IPS-15b (cell line): ENCODE measurements at regions not wholly inside any gene's neighbourhood (a gene's known extent, or its start where the extent isn't known, plus 50 kb on each side); places are given as distances from the start of the nearest gene placed in this dataset.

Experiments
- H3K27me3 ChIP-seq: one replicate; pipeline ENCODE4 v1.6.1; 2013; ENCODE audit warnings: low read length; ENCODE audit not compliant: control insufficient read depth, insufficient read depth
- H3K36me3 ChIP-seq: one replicate; pipeline ENCODE4 v1.6.1; 2013; ENCODE audit warnings: low read length; ENCODE audit not compliant: control insufficient read depth, insufficient read depth
- H3K4me1 ChIP-seq: one replicate; pipeline ENCODE4 v1.6.1; 2013; ENCODE audit warnings: mild to moderate bottlenecking, low read length; ENCODE audit not compliant: control insufficient read depth, insufficient read depth
- H3K4me3 ChIP-seq: one replicate; pipeline ENCODE4 v1.5.1; 2013; ENCODE audit warnings: low read depth, low read length
- H3K9ac ChIP-seq: one replicate; pipeline ENCODE4 v1.6.1; 2013; ENCODE audit warnings: low read depth, mild to moderate bottlenecking, low read length
- H3K9me3 ChIP-seq: one replicate; pipeline ENCODE4 v1.6.1; 2013; ENCODE audit warnings: mild to moderate bottlenecking, low read length; ENCODE audit not compliant: control insufficient read depth, insufficient read depth

DNA sequence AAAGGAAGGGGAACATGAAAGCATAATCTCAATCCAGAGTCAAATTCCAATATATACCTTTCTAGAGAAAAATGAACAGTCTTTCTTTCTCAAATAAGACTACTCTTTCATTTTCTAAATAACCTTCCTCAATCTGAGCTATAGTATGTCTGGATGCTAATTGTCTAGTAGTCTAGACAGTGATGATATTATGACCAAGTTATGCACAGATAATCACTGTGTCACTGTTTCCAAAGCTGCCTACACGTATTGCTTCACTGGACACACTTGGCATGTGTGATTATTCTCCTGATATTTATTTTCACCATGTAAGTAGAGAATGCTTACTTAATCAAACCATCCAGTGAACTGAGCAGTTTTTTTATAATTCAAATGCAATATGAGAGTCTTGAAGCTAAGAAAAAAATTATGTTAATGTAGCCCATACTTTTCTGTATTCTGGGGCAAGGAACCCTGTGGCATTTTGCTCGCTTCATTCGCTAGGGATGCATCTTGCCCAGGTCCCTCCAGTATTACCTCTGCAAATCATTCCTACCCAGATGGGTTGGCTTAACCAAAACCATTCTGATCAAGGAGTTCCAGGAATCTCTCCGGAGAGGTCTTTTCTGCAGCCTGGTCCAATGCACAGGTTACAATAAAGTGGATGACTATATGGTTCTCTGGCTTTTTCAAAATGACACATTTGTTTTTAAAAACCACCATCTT, 303.1 kb upstream of the RUNX1 start:
- Histone ChIP-seq H3K9me3 (no peaks in the 10 kb centered on the region), H3K4me1 (no peaks in the 10 kb centered on the region), H3K27me3 (no peaks in the 10 kb centered on the region), H3K9ac (no peak overlapping the region), H3K36me3 (no peaks in the 10 kb centered on the region), H3K4me3 (no peak overlapping the region)

DNA sequence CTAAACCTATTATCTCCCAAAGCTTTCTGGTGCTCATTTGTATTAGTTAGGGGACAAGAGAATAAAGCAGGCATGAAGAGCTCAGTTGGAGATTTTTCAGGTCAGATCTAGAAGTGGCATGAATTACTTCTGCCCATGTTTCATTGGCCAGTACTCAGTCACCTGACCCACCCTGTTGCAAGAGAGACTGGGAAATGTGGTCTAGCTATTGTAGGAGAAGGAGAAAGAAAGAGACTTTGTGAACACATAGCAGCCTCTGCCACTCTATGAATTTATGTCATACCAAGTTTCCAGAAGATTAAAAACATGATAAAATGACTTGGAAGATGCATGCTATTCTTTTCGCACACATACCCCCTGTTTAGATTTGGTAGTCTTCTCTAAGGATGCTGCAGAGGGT, 302.3 kb upstream of the RUNX1 start:
- Histone ChIP-seq H3K9ac (no peak overlapping the region), H3K36me3 (no peaks in the 10 kb centered on the region), H3K9me3 (no peaks in the 10 kb centered on the region), H3K27me3 (no peaks in the 10 kb centered on the region), H3K4me1 (no peaks in the 10 kb centered on the region), H3K4me3 (no peak overlapping the region)

DNA sequence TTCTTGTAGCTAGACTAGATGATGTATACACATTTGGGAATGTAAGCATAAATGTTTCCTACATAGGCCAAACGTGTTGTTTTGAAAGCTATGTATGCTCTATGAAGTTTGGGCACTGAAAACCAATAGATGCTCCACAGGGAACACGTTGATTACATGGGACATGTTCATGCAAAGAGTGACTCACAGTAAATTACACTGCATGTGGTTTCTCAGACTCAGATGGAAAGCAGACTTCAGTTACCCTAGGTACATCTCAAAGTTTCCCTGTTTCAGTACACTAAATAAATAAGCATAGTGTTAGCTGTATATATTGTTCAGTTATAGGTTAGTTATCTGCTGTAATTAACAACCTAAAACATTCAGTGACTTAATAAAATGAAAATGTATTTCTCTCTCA, 301.9 kb upstream of the RUNX1 start:
- Histone ChIP-seq H3K36me3 (no peaks in the 10 kb centered on the region), H3K27me3 (no peaks in the 10 kb centered on the region), H3K4me3 (no peak overlapping the region), H3K9ac (no peak overlapping the region), H3K9me3 (no peaks in the 10 kb centered on the region), H3K4me1 (no peaks in the 10 kb centered on the region)

DNA sequence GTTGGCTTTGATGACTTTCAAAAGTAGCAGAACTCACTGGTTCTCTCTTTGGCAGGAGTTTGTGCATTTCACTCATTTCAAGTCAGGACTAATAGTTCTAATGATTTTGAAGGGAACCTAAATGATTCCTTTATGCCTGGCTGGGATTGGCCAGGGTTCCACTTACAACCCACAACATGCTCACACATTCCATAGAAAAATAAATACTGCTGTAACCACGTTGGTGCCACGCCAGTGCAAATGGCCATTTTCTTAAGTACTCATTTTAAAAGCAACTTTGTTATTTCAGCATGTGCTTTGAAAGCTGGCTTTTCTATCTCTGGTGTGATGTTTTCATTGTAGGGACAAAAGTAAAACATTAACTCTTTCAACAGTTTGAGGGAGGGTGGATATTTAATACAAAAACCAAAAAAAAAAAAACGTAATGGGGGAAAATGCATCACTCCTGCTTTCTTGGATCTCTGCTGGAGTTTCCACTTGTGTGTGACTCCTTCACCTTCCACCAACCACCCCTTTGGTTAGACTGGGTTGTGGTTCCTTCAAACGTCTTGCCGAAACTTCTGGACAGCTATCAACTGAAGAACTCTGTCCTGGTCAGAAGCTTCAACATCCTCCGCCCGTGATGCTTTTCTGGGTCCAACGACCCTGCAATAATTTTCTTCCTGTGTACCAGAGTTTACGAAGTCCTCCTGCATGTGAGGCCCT, 300.4 kb upstream of the RUNX1 start:
- no peaks in the 10 kb centered on the region for H3K36me3 ChIP-seq
- no peak overlapping the region for H3K4me3 ChIP-seq
- H3K4me1 ChIP-seq: no peaks in the 10 kb centered on the region
- no peaks in the 10 kb centered on the region for H3K9me3 ChIP-seq
- no peaks in the 10 kb centered on the region for H3K27me3 ChIP-seq
- H3K9ac ChIP-seq: no peak overlapping the region

DNA sequence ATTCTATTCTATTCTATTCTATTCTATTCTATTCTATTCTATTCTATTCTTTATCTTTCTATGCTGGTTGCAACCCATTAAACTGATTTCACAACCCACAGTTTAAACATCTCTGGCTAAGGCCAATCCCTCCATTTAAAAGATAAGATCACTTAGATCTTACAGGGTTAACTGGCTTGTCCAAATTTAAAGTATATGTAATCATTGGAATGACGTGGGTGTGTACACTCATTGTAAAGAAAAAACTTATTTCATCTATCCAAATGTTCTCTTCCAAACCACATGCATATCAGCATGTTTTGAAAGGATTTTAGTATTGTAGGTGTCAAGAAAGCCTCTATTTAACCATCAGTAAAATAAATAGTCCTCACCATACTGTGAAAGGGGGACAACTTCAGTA, 299.6 kb upstream of the RUNX1 start:
- H3K9me3 ChIP-seq: no peaks in the 10 kb centered on the region
- H3K4me1 ChIP-seq: no peaks in the 10 kb centered on the region
- no peaks in the 10 kb centered on the region for H3K27me3 ChIP-seq
- H3K4me3 ChIP-seq: no peak overlapping the region
- H3K36me3 ChIP-seq: no peaks in the 10 kb centered on the region
- H3K9ac ChIP-seq: no peak overlapping the region

DNA sequence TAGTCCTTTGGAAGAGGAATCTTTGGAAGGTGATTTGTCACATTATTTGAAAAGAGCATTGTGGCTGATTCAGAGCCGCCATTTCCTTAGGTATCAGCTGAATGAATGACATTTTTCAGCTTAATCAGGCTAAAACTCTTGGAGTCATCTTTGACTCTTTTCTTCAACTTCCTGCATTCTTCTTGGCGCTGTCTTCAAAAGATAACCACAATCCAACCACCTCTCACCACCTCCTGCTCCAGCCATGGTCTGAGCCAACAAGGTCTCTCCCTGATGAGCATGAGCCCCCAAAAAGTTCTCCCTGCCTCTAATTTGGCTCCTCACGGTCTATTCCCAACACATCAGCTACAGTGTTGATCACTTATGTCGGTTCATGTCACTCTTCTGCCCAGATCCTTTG, 297.6 kb upstream of the RUNX1 start:
- no peaks in the 10 kb centered on the region for H3K36me3 ChIP-seq
- H3K9me3 ChIP-seq: no peaks in the 10 kb centered on the region
- no peak overlapping the region for H3K9ac ChIP-seq
- no peak overlapping the region for H3K4me3 ChIP-seq
- no peaks in the 10 kb centered on the region for H3K4me1 ChIP-seq
- no peaks in the 10 kb centered on the region for H3K27me3 ChIP-seq

DNA sequence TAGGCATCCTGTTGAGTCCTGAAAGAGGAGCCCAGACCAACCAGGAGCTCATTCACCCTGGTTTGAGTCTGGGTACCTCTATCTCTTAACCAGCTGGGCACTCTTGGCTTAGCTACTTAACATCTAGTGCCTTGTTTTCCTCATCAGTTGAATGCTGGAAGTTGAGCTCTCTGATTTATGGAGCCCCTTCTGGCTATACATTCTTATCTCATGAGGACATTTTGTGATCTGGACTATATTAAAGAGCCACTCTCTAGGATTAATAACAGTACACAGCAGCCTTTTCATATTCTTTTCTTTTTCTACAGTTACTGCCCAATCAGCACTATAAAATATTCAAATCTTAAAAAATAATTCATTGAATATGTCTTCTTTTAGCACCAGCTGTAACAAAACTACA, 296.9 kb upstream of the RUNX1 start:
- Histone ChIP-seq H3K9me3 (no peaks in the 10 kb centered on the region), H3K9ac (no peak overlapping the region), H3K4me1 (no peaks in the 10 kb centered on the region), H3K27me3 (no peaks in the 10 kb centered on the region), H3K36me3 (no peaks in the 10 kb centered on the region), H3K4me3 (no peak overlapping the region)

DNA sequence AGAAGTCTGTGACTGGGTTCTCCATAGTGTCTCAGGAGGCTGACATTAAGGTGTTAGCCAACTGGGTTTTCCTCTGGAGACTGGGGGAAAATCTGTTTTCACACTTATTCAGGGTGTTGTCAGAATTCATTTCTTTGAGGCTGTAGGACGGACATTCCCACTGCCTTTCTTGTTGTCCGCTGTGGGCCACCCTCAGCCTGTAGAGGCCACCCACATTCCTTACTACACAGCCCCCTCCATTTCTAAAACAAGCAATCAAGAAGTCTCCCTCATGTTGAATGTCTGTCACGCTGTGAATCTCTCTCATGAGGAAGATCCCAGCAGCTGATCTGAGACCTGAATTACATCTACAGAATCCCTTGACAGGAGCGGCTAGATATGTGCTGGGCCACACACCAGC, 295.5 kb upstream of the RUNX1 start:
- Histone ChIP-seq H3K4me3 (no peak overlapping the region), H3K4me1 (no peaks in the 10 kb centered on the region), H3K36me3 (no peaks in the 10 kb centered on the region), H3K9ac (no peak overlapping the region), H3K9me3 (no peaks in the 10 kb centered on the region), H3K27me3 (no peaks in the 10 kb centered on the region)

DNA sequence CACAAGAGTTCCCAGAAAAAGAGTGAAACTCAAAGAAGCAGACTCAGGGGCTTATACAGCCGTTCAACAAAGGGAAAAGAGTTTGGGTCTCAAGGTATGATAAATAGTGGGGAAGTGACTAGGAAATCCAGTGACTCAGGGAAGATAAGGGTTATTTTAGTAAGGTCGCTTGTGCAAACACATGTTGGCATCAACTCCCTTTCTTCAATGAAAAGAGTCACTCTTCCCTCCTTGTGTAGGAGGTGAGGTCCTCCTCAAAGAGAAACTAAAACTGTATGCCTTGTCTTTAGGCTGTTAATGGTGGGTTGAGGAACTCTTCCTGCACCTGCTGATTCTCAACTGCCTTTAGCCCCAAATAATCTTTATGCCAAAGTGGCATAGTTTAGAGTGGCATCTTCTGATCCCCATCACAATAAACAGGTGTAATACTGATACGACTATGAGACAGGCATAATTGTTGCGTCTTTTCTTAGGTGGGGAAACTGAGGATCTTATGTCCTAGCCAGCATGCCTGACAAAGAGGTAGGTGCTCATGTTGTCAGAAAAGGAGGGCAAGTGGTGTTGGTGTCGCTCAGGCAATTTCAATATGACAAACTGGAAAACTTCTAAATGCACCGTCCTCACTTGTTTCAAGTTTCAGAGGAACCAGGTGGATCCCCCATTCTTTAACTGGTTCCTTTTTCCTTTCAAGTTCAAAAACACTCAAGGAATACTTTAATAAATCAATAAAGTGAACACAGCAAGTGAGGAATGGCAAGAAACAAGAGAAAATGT, 294.1 kb upstream of the RUNX1 start:
- H3K9ac ChIP-seq: no peak overlapping the region
- no peaks in the 10 kb centered on the region for H3K4me1 ChIP-seq
- H3K36me3 ChIP-seq: no peaks in the 10 kb centered on the region
- H3K4me3 ChIP-seq: no peak overlapping the region
- H3K9me3 ChIP-seq: no peaks in the 10 kb centered on the region
- H3K27me3 ChIP-seq: no peaks in the 10 kb centered on the region

DNA sequence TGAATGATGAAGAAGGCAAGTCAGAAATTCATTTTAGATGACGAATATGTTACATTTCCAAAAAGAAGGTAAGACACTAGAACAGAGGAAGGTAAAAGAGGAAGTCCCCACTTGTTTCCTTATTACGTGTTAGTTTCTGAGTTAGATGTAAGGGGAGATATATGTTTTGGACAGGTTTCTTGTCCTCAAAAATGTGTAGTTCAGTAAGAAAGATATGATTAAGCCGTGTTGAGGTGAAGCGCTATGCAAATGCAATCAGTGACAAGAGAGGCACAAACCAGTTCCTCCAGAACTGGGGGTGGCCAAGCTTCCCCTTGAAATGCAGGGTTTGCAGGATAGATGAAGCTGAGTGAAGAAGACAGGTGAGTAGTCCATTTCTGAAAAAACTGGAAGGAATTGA, 293.3 kb upstream of the RUNX1 start:
- no peak overlapping the region for H3K4me3 ChIP-seq
- no peaks in the 10 kb centered on the region for H3K4me1 ChIP-seq
- no peaks in the 10 kb centered on the region for H3K27me3 ChIP-seq
- H3K36me3 ChIP-seq: no peaks in the 10 kb centered on the region
- no peaks in the 10 kb centered on the region for H3K9me3 ChIP-seq
- H3K9ac ChIP-seq: no peak overlapping the region

DNA sequence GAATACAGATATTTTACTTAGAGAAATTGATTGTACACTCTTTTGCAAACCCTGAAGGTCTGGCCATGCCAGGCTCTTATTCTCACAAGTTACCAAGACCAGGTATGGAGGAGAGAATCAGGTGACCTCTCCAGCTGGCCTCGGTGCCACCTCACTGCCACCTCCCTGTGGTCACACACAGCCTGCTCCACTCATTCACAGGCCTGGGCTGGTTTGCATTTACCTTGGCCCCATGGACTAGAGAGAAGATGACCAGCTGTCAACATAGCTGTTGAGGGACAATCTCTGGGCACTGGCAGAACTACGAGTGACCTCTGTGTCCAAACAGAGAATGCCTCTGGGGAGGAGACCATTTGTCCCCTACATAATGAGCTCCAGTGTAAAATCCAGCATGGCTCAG, 291.2 kb upstream of the RUNX1 start:
- Histone ChIP-seq H3K4me3 (no peak overlapping the region), H3K4me1 (no peaks in the 10 kb centered on the region), H3K36me3 (no peaks in the 10 kb centered on the region), H3K27me3 (no peaks in the 10 kb centered on the region), H3K9me3 (no peaks in the 10 kb centered on the region), H3K9ac (no peak overlapping the region)
